ENCODE measurements at regions not wholly inside any gene's neighbourhood (a gene's known extent, or its start where the extent isn't known, plus 50 kb on each side); places are given as distances from the start of the nearest gene placed in this dataset.
"Not testable (repeated sequence)": the region's sequence is repeated elsewhere in the genome, so short reads cannot be mapped to it uniquely, and the experiment has no call there.

- not testable (repeated sequence) for DNase-seq
These were observed 2056.8 kb upstream of the TPTE start for GRCh38 chr21:8464403-8465152.

- not testable (repeated sequence) for DNase-seq
These were observed 2054.7 kb upstream of the TPTE start for GRCh38 chr21:8466642-8467041.

Data from activated CD4-positive, alpha-beta T cell treated with anti-CD3 and anti-CD28 coated beads, Interleukin-10, Interleukin-2, amounts not matched to agents 100 ng/mL and 50 ng/mL, durations not matched to agents 16 hours and 8 hours (primary cell).